ENCODE measurements at regions not wholly inside any gene's neighbourhood (a gene's known extent, or its start where the extent isn't known, plus 50 kb on each side); places are given as distances from the start of the nearest gene placed in this dataset.

DNA sequence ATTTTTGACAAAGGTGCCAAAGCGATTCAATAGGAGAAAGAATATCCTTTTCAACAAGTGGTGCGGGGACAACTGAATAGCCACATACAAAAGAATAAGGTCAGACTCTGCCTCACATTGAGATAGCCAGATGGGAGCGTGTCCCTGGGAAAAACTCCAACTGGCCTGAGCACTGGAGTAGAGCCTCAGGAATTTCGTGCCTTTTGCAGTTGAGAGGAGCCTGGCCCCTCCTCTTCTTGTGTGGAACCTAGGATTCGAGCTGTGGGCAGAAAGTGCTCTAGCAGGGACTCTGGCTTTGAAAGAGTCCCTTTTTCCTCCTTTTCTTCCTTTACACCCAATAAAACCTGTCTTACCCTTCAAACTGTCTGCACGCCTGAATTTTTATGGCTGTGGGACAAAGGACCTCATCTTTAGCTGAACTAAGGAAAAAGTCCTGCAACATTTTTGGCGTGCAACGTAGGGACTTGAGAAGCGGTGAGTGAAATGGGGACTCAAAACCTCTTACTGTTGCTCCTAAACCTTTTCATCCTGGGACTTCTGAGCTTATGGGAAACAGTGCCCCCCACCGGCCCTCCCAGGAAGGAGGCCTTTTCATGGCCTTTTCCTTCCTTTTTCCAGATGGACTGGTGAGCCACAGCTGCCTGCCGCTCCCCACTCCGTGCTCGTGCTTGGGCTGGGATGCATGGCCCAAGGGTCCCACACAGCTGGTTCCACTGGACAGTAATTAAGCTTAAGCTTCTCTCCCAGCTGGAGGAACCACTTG lies 68.6 kb downstream of the BMP15 start:
- Histone ChIP-seq H3K9ac (replicated peaks in 1 of 4; ENCODE audit: extremely low read depth in 1 of 4, low read depth in 3 of 4, low read length in 3 of 4) (no peak overlapping the region), H3K23me2 (ENCODE audit: low read depth, low read length) (no peaks in the 10 kb centered on the region), H3K4me1 (replicated peaks in 1 of 4; ENCODE audit: control insufficient read depth in 3 of 4, insufficient read depth in 4 of 4, low read length in 3 of 4) (peaks cover 0 to 2% (median 0%) of the 10 kb centered on the region in 4 experiments; a peak in 1 of 7 replicates), H3K79me1 (ENCODE audit: low read depth, low read length) (no peaks in the 10 kb centered on the region), H3K4me2 (ENCODE audit: insufficient read depth in 1 of 2, low read depth in 2 of 2, low read length in 2 of 2) (no peak overlapping the region), H3K36me3 (ENCODE audit: control insufficient read depth in 2 of 4, insufficient read depth in 4 of 4, low read length in 3 of 4) (no peaks in the 10 kb centered on the region), H2BK12ac (ENCODE audit: low read depth, low read length) (no peak overlapping the region), H2AFZ (ENCODE audit: low read length) (peak overlapping the region; percentile 53; the same call in 1 of the 2 replicates), H2AK5ac (ENCODE audit: low read depth, low read length) (no peak overlapping the region), H2BK15ac (ENCODE audit: low read length) (no peak overlapping the region), H4K91ac (replicated peaks; ENCODE audit: insufficient read length, low read length) (no peak overlapping the region), H3K9me3 (ENCODE audit: insufficient read depth in 2 of 2, low read depth in 1 of 2, low read length in 1 of 2) (no peaks in the 10 kb centered on the region), H3K79me2 (ENCODE audit: control insufficient read depth in 1 of 2, insufficient read depth in 2 of 2, low read length in 2 of 2) (no peaks in the 10 kb centered on the region), H3K27me3 (replicated peaks in 1 of 4; ENCODE audit: control insufficient read depth in 3 of 4, extremely low read depth in 1 of 4, insufficient read depth in 3 of 4, low read length in 3 of 4) (no peaks in the 10 kb centered on the region), H3K4ac (replicated peaks; ENCODE audit: insufficient read length, low read depth, low read length) (no peak overlapping the region), H3K14ac (ENCODE audit: insufficient read length) (no peak overlapping the region), H3K27ac (ENCODE audit: low read depth, low read length) (no peak overlapping the region), H4K5ac (ENCODE audit: insufficient read length, low read depth, low read length) (no peak overlapping the region), H3K18ac (ENCODE audit: extremely low read depth, low read length) (no peak overlapping the region), H3K56ac (replicated peaks; ENCODE audit: insufficient read length, low read depth, low read length) (no peak overlapping the region), H2BK5ac (ENCODE audit: low read depth, low read length) (no peak overlapping the region), H4K8ac (ENCODE audit: extremely low read depth, insufficient read depth, low read length) (no peak overlapping the region), H2BK20ac (ENCODE audit: low read length) (no peak overlapping the region), H4K20me1 (replicated peaks in 1 of 2; ENCODE audit: control insufficient read depth in 1 of 2, insufficient read depth in 2 of 2, low read length in 2 of 2) (no peaks in the 10 kb centered on the region), H3K23ac (ENCODE audit: insufficient read length) (no peak overlapping the region), H3K4me3 (ENCODE audit: extremely low read depth in 1 of 4, insufficient read depth in 2 of 4, low read depth in 3 of 4, low read length in 4 of 4) (no peak overlapping the region), H2BK120ac (replicated peaks; ENCODE audit: low read depth, low read length) (no peak overlapping the region)
- CTCF ChIA-PET (ENCODE audit: partially characterized antibody) = interaction anchor here (0.8 to 2.8 kb wide), 7 partner anchors 9 to 297 kb away, joined by 3 to 15 read pairs (median 4); no protein-coding TSS in a partner anchor
- FAIRE-seq (no peak), DNase-seq (ENCODE audit: low read depth in 1 of 2, low spot score in 2 of 2) (no peak)
- TF ChIP-seq CTBP2 (IDR thresholded peaks at IDR 0.05; ENCODE audit: borderline replicate concordance, insufficient read depth, insufficient read length, low read length) = no peak
- peak in 1 of 2 experiments; percentile 21; a peak in 1 of 4 replicates for TF ChIP-seq RAD21 (IDR thresholded peaks at IDR 0.05 in 1 of 2, conservative IDR thresholded peaks at IDR 0.05 in 1 of 2; ENCODE audit: low read depth in 2 of 2, low read length in 2 of 2)
- no peak for TF ChIP-seq POLR2A (IDR thresholded peaks at IDR 0.05; ENCODE audit: control extremely low read depth in 1 of 2, low read depth in 2 of 2, low read length in 2 of 2)
- TF ChIP-seq, protein P1, sequence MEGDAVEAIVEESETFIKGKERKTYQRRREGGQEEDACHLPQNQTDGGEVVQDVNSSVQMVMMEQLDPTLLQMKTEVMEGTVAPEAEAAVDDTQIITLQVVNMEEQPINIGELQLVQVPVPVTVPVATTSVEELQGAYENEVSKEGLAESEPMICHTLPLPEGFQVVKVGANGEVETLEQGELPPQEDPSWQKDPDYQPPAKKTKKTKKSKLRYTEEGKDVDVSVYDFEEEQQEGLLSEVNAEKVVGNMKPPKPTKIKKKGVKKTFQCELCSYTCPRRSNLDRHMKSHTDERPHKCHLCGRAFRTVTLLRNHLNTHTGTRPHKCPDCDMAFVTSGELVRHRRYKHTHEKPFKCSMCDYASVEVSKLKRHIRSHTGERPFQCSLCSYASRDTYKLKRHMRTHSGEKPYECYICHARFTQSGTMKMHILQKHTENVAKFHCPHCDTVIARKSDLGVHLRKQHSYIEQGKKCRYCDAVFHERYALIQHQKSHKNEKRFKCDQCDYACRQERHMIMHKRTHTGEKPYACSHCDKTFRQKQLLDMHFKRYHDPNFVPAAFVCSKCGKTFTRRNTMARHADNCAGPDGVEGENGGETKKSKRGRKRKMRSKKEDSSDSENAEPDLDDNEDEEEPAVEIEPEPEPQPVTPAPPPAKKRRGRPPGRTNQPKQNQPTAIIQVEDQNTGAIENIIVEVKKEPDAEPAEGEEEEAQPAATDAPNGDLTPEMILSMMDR (IDR thresholded peaks at IDR 0.05; ENCODE audit: control extremely low read depth in 1 of 3, insufficient read depth in 1 of 3, low read depth in 1 of 3, low read length in 3 of 3) = peak in 2 of 3 experiments; percentile 14 to 36; a peak in 2 of 4 replicates
- TF ChIP-seq TAF7 (optimal IDR thresholded peaks at IDR 0.05; ENCODE audit: borderline replicate concordance, low read depth, low read length) = no peak
- TF ChIP-seq TBP (IDR thresholded peaks at IDR 0.05; ENCODE audit: low read depth, low read length) = no peak
- POLR2A ChIA-PET (ENCODE audit: partially characterized antibody) = no interaction called here
- 75% methylated on average over 10 of the region's 13 CpGs; no CpG with 5 or more reads in 1 of the 2 experiments for WGBS, 2 experiments (ENCODE audit: extremely low coverage in 1 of 2, insufficient coverage in 1 of 2, insufficient read length in 1 of 2, insufficient replicate concordance in 2 of 2, low coverage in 1 of 2, low lambda C conversion rate in 2 of 2, missing lambda C conversion rate in 1 of 2)

All from H1 (cell line).